ENCODE measurements at regions not wholly inside any gene's neighbourhood (a gene's known extent, or its start where the extent isn't known, plus 50 kb on each side); places are given as distances from the start of the nearest gene placed in this dataset.
"Not testable (repeated sequence)": the region's sequence is repeated elsewhere in the genome, so short reads cannot be mapped to it uniquely, and the experiment has no call there.

GRCh38 chr4:13797061-13797460 is 169.5 kb upstream of the BOD1L1 start:
- Histone ChIP-seq H3K9me3 (no peaks in the 10 kb centered on the region), H3K27ac (no peak overlapping the region), H3K4me3 (no peak overlapping the region), H3K4me1 (no peaks in the 10 kb centered on the region), H3K36me3 (no peaks in the 10 kb centered on the region), H3K27me3 (no peaks in the 10 kb centered on the region)
- no peak for TF ChIP-seq POLR2AphosphoS5 (IDR thresholded peaks at IDR 0.05; ENCODE audit: insufficient read depth in 1 of 2, low read depth in 1 of 2)
- TF ChIP-seq CTCF (IDR thresholded peaks at IDR 0.05) = no peak
- TF ChIP-seq POLR2A (IDR thresholded peaks at IDR 0.05) = no peak
- DNase-seq (ENCODE audit: extremely low spot score in 2 of 2) = no peak
- intact Hi-C loops (cut with DNase I) = no loop called here

GRCh38 chr4:13815231-13815630 is 187.7 kb upstream of the BOD1L1 start:
- Histone ChIP-seq H3K36me3 (no peaks in the 10 kb centered on the region), H3K9me3 (no peaks in the 10 kb centered on the region), H3K4me3 (no peak overlapping the region), H3K27me3 (no peaks in the 10 kb centered on the region), H3K4me1 (no peaks in the 10 kb centered on the region), H3K27ac (no peak overlapping the region)
- intact Hi-C loops (cut with DNase I) = no loop called here
- TF ChIP-seq POLR2AphosphoS5 (IDR thresholded peaks at IDR 0.05; ENCODE audit: insufficient read depth in 1 of 2, low read depth in 1 of 2) (no peak), POLR2A (IDR thresholded peaks at IDR 0.05) (no peak), CTCF (IDR thresholded peaks at IDR 0.05) (no peak)
- no peak for DNase-seq (ENCODE audit: extremely low spot score in 2 of 2)

GRCh38 chr4:13816472-13816871 is 188.9 kb upstream of the BOD1L1 start:
- Histone ChIP-seq H3K27me3 (no peaks in the 10 kb centered on the region), H3K36me3 (no peaks in the 10 kb centered on the region), H3K27ac (no peak overlapping the region), H3K4me3 (no peak overlapping the region), H3K4me1 (no peaks in the 10 kb centered on the region), H3K9me3 (no peaks in the 10 kb centered on the region)
- TF ChIP-seq POLR2AphosphoS5 (IDR thresholded peaks at IDR 0.05; ENCODE audit: insufficient read depth in 1 of 2, low read depth in 1 of 2) = no peak
- TF ChIP-seq CTCF (IDR thresholded peaks at IDR 0.05) = no peak
- no peak for TF ChIP-seq POLR2A (IDR thresholded peaks at IDR 0.05)
- DNase-seq (ENCODE audit: extremely low spot score in 2 of 2) = no peak
- intact Hi-C loops (cut with DNase I) = no loop called here

GRCh38 chr4:13821522-13821921 is 194.0 kb upstream of the BOD1L1 start:
- DNase-seq (ENCODE audit: extremely low spot score in 2 of 2) = no peak
- Histone ChIP-seq H3K4me3 (no peak overlapping the region), H3K36me3 (no peaks in the 10 kb centered on the region), H3K27me3 (no peaks in the 10 kb centered on the region), H3K4me1 (no peaks in the 10 kb centered on the region), H3K27ac (no peak overlapping the region), H3K9me3 (no peaks in the 10 kb centered on the region)
- TF ChIP-seq POLR2AphosphoS5 (IDR thresholded peaks at IDR 0.05; ENCODE audit: insufficient read depth in 1 of 2, low read depth in 1 of 2) (no peak), POLR2A (IDR thresholded peaks at IDR 0.05) (no peak), CTCF (IDR thresholded peaks at IDR 0.05) (no peak)
- intact Hi-C loops (cut with DNase I) = no loop called here

- H3K4me3 ChIP-seq; H3K27me3 ChIP-seq; H3K36me3 ChIP-seq; DNase-seq (ENCODE audit: extremely low spot score in 2 of 2); intact Hi-C loops (cut with DNase I); H3K4me1 ChIP-seq; H3K9me3 ChIP-seq; H3K27ac ChIP-seq: not testable (repeated sequence)
These were observed 198.3 kb upstream of the BOD1L1 start for GRCh38 chr4:13825822-13826221.

- intact Hi-C loops (cut with DNase I) = no loop called here
These were observed 201.9 kb upstream of the BOD1L1 start for GRCh38 chr4:13829457-13829856.

More at GRCh38 chr4:13829457-13829856, 201.9 kb upstream of the BOD1L1 start:
- no peak for DNase-seq (ENCODE audit: extremely low spot score in 2 of 2)
- Histone ChIP-seq H3K27ac (no peak overlapping the region), H3K27me3 (no peaks in the 10 kb centered on the region), H3K4me1 (no peaks in the 10 kb centered on the region), H3K9me3 (no peaks in the 10 kb centered on the region), H3K4me3 (no peak overlapping the region), H3K36me3 (no peaks in the 10 kb centered on the region)
- TF ChIP-seq POLR2AphosphoS5 (IDR thresholded peaks at IDR 0.05; ENCODE audit: insufficient read depth in 1 of 2, low read depth in 1 of 2) (no peak), POLR2A (IDR thresholded peaks at IDR 0.05) (no peak), CTCF (IDR thresholded peaks at IDR 0.05) (no peak)

Measured in vagina (tissue), 2 donors.